GM19372 (cell line): ENCODE measurements at regions not wholly inside any gene's neighbourhood (a gene's known extent, or its start where the extent isn't known, plus 50 kb on each side); places are given as distances from the start of the nearest gene placed in this dataset.

Experiments
- ATAC-seq: cut with Tn5 transposase; IDR thresholded peaks from one replicate; pipeline ENCODE4 v1.9.1; 2021; ENCODE audit warnings: mild to moderate bottlenecking, low read depth, moderate library complexity; ENCODE audit not compliant: unreplicated experiment

GRCh38 chr4:35166466-35166865 lies 1077.8 kb downstream of the ARAP2 start:
- no peak for ATAC-seq

- no peak for ATAC-seq
These were observed 1076.9 kb downstream of the ARAP2 start for GRCh38 chr4:35167385-35167784.

- no peak for ATAC-seq
These were observed 1068.8 kb downstream of the ARAP2 start for GRCh38 chr4:35175487-35175886.

GRCh38 chr4:35175894-35176293 lies 1068.4 kb downstream of the ARAP2 start:
- no peak for ATAC-seq

GRCh38 chr4:35182451-35182850 lies 1061.9 kb downstream of the ARAP2 start:
- ATAC-seq: no peak

- ATAC-seq: no peak
These were observed 1054.2 kb downstream of the ARAP2 start for GRCh38 chr4:35189988-35190613.

GRCh38 chr4:35201403-35201802 lies 1042.9 kb downstream of the ARAP2 start:
- no peak for ATAC-seq

- ATAC-seq: no peak
These were observed 1027.7 kb downstream of the ARAP2 start for GRCh38 chr4:35216636-35217035.

GRCh38 chr4:35217331-35217730 lies 1027.0 kb downstream of the ARAP2 start:
- no peak for ATAC-seq

- no peak for ATAC-seq
These were observed 1016.0 kb downstream of the ARAP2 start for GRCh38 chr4:35228313-35228712.

GRCh38 chr4:35229021-35229420 lies 1015.3 kb downstream of the ARAP2 start:
- ATAC-seq: no peak

GRCh38 chr4:35237924-35238323 lies 1006.4 kb downstream of the ARAP2 start:
- no peak for ATAC-seq

GRCh38 chr4:35238793-35239192 lies 1005.5 kb downstream of the ARAP2 start:
- ATAC-seq: no peak

GRCh38 chr4:35246493-35246892 lies 997.8 kb downstream of the ARAP2 start:
- no peak for ATAC-seq

- ATAC-seq: no peak
These were observed 997.3 kb downstream of the ARAP2 start for GRCh38 chr4:35247047-35247446.

GRCh38 chr4:35250331-35250730 lies 994.0 kb downstream of the ARAP2 start:
- ATAC-seq: no peak

GRCh38 chr4:35250761-35251160 lies 993.6 kb downstream of the ARAP2 start:
- no peak for ATAC-seq

GRCh38 chr4:35252071-35252470 lies 992.2 kb downstream of the ARAP2 start:
- no peak for ATAC-seq

- no peak for ATAC-seq
These were observed 991.4 kb downstream of the ARAP2 start for GRCh38 chr4:35252866-35253265.

- no peak for ATAC-seq
These were observed 991.0 kb downstream of the ARAP2 start for GRCh38 chr4:35253331-35253730.

- no peak for ATAC-seq
These were observed 957.9 kb downstream of the ARAP2 start for GRCh38 chr4:35286434-35286833.

- ATAC-seq: no peak
These were observed 943.1 kb downstream of the ARAP2 start for GRCh38 chr4:35300996-35301774.
